AG09309 (cell line): ENCODE measurements at regions not wholly inside any gene's neighbourhood (a gene's known extent, or its start where the extent isn't known, plus 50 kb on each side); places are given as distances from the start of the nearest gene placed in this dataset.

Source experiments
- DNase-seq: peaks from one replicate; pipeline ENCODE4 v3.0.0-alpha.2; 2010; ENCODE audit warnings: low read depth
- H3K4me3 ChIP-seq: 2 replicates; pipeline ENCODE4 v1.5.1; 2011; ENCODE audit warnings: mild to moderate bottlenecking, low read depth, low read length, moderate library complexity; ENCODE audit not compliant: control insufficient read depth
- TF ChIP-seq, protein P1 (sequence below): IDR thresholded peaks from 2 replicates; pipeline ENCODE4 v1.5.1; 2011; ENCODE audit warnings: mild to moderate bottlenecking, low read depth, low read length, inconsistent platforms; ENCODE audit not compliant: insufficient read depth, control insufficient read depth; ENCODE audit errors: missing control alignments

DNA sequence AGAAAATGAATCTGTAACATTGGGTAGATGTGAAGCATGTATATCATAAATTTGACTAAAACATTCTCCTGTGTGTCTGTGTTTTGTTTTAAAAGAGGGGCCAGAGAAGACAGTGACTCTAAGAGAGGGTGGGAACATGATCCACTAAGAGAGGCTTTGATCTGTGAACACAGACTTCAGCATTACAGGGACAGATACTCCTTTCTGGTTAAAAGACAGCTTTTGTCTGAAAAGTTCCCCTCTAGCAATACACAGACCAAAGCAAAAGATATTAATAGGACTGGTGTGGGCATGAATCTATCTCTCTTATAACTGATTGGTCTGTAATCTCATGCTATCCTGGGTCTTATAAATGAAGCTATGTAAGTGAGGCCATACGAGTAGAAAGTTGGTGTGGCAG lies 150.9 kb downstream of the NUDT12 start:
- TF ChIP-seq, protein P1, sequence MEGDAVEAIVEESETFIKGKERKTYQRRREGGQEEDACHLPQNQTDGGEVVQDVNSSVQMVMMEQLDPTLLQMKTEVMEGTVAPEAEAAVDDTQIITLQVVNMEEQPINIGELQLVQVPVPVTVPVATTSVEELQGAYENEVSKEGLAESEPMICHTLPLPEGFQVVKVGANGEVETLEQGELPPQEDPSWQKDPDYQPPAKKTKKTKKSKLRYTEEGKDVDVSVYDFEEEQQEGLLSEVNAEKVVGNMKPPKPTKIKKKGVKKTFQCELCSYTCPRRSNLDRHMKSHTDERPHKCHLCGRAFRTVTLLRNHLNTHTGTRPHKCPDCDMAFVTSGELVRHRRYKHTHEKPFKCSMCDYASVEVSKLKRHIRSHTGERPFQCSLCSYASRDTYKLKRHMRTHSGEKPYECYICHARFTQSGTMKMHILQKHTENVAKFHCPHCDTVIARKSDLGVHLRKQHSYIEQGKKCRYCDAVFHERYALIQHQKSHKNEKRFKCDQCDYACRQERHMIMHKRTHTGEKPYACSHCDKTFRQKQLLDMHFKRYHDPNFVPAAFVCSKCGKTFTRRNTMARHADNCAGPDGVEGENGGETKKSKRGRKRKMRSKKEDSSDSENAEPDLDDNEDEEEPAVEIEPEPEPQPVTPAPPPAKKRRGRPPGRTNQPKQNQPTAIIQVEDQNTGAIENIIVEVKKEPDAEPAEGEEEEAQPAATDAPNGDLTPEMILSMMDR: no peak
- no peak for DNase-seq
- no peak overlapping the region for H3K4me3 ChIP-seq

DNA sequence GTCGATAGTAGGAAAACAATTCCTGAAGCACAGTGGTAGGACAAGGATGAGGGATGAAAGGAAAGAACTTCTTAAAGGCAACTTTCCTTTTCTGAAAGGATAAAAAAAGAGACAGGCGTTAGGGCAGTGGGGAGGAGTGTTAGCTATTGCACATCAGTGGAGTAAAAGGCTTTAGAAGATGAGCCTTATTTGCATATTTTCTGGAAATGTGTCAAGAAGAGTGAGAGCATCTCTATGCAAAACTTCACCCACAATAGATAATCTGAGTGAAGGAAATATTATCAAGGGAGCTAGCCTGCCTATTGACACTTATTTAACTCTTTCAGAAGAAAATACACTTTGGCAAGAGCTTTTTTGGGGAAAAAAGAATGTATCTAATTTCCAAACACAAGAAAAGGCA lies 151.6 kb downstream of the MACIR start:
- TF ChIP-seq, protein P1: no peak
- no peak for DNase-seq
- no peak overlapping the region for H3K4me3 ChIP-seq

DNA sequence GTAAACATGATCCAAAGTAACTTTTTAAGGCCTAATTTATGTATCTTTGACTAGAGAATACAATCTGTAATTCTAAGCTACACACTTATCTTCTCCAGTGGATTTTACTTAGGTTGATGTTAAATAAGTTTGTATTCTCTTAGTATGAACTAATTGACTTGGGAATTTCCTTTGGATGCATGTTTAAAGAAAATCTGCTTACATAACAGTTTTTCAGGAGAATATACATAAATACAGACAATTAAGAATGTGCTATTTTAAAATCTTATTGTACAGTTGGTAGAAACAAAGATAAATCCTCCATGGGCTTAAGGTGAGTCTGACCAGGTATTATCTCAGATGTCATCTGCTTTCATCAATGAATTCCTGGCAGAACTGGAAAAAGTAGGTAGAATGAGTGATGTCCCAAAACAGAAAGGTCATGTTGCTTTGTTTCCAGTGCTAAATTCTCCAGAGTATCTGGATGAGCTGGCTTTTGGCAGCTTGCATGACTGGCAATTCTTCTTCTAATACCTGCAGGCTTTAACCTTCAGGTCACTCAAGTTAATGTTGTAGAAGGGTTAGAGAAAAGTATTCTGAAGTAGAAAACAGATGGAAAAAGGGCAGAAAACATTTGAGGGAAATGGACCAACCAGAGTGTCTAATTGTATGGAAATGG lies 150.6 kb downstream of the MACIR start:
- TF ChIP-seq, protein P1: no peak
- no peak overlapping the region for H3K4me3 ChIP-seq
- DNase-seq: no peak

DNA sequence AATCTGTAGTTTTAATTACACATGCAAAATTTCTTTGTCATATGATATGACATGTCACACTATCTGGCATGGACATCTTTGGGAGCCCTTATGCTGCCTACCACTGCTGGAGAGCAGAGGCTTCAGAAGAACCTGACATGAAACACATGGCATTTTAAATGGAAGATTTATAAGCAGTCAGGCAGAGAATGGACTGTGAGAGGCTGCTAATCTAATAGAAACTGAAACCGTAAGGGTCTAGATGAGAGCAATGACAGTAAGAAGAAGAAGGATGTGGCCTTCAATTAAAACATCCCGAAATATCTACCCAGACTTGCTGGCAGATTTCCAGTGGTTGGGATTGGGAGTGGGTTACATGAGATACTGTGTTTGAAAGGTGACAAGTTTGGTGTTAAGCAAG lies 149.8 kb downstream of the MACIR start:
- DNase-seq: no peak
- TF ChIP-seq, protein P1: no peak
- no peak overlapping the region for H3K4me3 ChIP-seq

DNA sequence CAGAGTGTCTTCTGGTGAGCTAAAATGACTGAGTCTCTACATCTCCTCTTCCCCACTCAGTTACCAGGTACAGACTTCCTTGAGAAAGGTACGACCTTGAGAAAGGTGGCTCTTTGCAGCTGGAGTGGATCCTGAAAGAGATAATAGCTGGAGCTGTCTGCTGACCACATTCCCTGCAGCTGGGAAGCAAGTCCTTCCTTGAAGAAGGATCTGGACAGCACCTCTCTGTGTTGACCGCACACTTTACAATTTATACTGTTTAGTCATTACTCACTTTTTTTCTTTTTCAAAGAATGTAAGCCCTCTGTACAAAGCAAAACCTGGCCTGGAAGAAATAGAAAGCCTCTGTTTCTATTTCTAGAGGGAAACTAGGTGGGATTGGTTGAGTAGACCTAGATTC lies 148.8 kb downstream of the MACIR start:
- no peak overlapping the region for H3K4me3 ChIP-seq
- TF ChIP-seq, protein P1: no peak
- DNase-seq: no peak

DNA sequence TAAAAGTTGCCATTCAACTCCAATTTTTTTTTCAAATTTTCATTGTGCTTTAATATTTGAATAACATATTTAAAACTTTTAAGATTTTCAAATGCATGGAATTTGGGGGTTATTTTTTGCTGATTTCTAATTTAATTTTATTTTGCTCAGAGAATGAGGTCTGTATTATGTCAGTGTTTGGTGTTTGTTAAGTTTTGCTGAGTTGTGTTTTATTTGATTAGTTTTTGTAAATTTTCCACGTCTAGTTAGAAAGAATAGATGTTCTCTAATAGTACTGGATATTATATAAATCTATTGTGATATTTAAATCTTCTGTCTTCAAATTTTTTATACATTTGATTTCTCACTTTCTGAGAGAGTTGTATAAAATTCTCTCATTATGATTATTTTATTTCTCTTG lies 145.9 kb downstream of the MACIR start:
- TF ChIP-seq, protein P1: no peak
- DNase-seq: no peak
- H3K4me3 ChIP-seq: no peak overlapping the region
